Astrocyte (in vitro differentiated cells and primary cell): ENCODE measurements at regions not wholly inside any gene's neighbourhood (a gene's known extent, or its start where the extent isn't known, plus 50 kb on each side); places are given as distances from the start of the nearest gene placed in this dataset.

Source experiments
- EZH2 ChIP-seq: IDR thresholded peaks from 2 replicates; pipeline ENCODE4 v1.6.1; 2012; ENCODE audit warnings: mild to moderate bottlenecking, low read length, inconsistent platforms; ENCODE audit not compliant: insufficient read depth
- TF ChIP-seq, protein P1 (sequence below): IDR thresholded peaks from 2 replicates; pipeline ENCODE4 v1.5.1; 2011; ENCODE audit warnings: low read depth, mild to moderate bottlenecking, inconsistent platforms, low read length, moderate library complexity; ENCODE audit not compliant: insufficient read depth

DNA sequence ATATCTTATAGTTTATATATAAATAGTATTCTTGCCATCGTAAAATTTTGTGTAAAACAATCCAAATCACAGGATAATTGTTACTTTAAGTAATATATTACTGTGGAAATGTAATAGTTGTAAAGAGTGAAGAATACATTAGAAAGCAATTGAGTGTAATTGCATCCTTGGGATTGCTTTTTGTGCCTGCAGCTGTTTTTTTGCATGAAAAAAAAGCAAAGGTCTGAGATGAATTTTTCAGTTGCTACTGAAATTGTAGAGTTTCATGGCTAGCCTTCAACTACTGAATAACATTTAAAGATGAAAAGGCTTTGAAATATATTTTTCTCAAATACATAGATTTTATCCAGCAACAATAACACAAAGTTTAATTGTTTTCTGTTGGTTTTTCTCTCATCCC, 232.0 kb upstream of the FAM174A start:
- TF ChIP-seq, protein P1, sequence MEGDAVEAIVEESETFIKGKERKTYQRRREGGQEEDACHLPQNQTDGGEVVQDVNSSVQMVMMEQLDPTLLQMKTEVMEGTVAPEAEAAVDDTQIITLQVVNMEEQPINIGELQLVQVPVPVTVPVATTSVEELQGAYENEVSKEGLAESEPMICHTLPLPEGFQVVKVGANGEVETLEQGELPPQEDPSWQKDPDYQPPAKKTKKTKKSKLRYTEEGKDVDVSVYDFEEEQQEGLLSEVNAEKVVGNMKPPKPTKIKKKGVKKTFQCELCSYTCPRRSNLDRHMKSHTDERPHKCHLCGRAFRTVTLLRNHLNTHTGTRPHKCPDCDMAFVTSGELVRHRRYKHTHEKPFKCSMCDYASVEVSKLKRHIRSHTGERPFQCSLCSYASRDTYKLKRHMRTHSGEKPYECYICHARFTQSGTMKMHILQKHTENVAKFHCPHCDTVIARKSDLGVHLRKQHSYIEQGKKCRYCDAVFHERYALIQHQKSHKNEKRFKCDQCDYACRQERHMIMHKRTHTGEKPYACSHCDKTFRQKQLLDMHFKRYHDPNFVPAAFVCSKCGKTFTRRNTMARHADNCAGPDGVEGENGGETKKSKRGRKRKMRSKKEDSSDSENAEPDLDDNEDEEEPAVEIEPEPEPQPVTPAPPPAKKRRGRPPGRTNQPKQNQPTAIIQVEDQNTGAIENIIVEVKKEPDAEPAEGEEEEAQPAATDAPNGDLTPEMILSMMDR: no peak
- TF ChIP-seq EZH2: no peak
